ENCODE measurements at regions not wholly inside any gene's neighbourhood (a gene's known extent, or its start where the extent isn't known, plus 50 kb on each side); places are given as distances from the start of the nearest gene placed in this dataset.

DNA sequence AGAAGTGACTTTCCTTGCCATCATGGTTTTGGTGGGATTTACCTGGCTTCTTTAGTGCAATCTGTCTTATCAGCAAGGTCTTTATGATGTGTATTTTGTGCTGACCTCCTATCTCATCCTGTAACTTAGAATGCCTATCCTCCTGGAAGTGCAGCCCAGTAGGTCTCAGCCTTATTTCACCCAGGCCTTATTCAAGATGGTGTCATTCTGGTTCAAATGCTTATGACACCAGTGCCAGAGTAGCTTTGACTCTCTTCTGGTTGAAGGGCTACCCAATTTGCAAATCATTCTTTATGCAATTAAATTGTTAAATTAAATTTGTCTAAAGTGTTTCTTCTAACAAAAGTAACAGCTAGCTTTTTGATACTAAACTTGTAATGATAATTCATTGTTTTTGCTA lies 58.8 kb upstream of the PRDM9 start:
- intact Hi-C loops (cut with micrococcal nuclease; ENCODE audit: unreplicated experiment): no loop called here
- DNase-seq (ENCODE audit: low read depth, low spot score) (no peak), ATAC-seq (no peak)
- Histone ChIP-seq H3K4me3 (ENCODE audit: low read depth in 2 of 2, low read length in 2 of 2) (no peak overlapping the region), H3K36me3 (ENCODE audit: control insufficient read depth, insufficient read depth, low read length) (no peaks in the 10 kb centered on the region), H3K9me3 (ENCODE audit: control insufficient read depth, insufficient read depth, low read depth, low read length) (no peaks in the 10 kb centered on the region), H3K27me3 (ENCODE audit: control insufficient read depth, insufficient read depth, low read length) (no peaks in the 10 kb centered on the region), H3K27ac (ENCODE audit: low read length) (no peak overlapping the region), H3K4me1 (ENCODE audit: control insufficient read depth, insufficient read depth, low read length) (no peaks in the 10 kb centered on the region)
- no TSS peak for BruUV-seq (replicated peaks)
- CTCF ChIA-PET: no interaction called here
- POLR2A ChIA-PET: no interaction called here
- in situ Hi-C loops (cut with HindIII; ENCODE audit: low pct_unique_long_range_greater_than_20kb, low sequenced_read_pairs): no loop called here
- TF ChIP-seq TCF7L2 (IDR thresholded peaks at IDR 0.05; ENCODE audit: low read depth, low read length) (no peak), CTCF (IDR thresholded peaks at IDR 0.05) (no peak), POLR2AphosphoS5 (IDR thresholded peaks at IDR 0.05; ENCODE audit: low read depth, low read length) (no peak), SIN3A (IDR thresholded peaks at IDR 0.05; ENCODE audit: borderline replicate concordance, insufficient read depth, low read depth, low read length) (no peak)
- TF ChIP-seq, protein P1, sequence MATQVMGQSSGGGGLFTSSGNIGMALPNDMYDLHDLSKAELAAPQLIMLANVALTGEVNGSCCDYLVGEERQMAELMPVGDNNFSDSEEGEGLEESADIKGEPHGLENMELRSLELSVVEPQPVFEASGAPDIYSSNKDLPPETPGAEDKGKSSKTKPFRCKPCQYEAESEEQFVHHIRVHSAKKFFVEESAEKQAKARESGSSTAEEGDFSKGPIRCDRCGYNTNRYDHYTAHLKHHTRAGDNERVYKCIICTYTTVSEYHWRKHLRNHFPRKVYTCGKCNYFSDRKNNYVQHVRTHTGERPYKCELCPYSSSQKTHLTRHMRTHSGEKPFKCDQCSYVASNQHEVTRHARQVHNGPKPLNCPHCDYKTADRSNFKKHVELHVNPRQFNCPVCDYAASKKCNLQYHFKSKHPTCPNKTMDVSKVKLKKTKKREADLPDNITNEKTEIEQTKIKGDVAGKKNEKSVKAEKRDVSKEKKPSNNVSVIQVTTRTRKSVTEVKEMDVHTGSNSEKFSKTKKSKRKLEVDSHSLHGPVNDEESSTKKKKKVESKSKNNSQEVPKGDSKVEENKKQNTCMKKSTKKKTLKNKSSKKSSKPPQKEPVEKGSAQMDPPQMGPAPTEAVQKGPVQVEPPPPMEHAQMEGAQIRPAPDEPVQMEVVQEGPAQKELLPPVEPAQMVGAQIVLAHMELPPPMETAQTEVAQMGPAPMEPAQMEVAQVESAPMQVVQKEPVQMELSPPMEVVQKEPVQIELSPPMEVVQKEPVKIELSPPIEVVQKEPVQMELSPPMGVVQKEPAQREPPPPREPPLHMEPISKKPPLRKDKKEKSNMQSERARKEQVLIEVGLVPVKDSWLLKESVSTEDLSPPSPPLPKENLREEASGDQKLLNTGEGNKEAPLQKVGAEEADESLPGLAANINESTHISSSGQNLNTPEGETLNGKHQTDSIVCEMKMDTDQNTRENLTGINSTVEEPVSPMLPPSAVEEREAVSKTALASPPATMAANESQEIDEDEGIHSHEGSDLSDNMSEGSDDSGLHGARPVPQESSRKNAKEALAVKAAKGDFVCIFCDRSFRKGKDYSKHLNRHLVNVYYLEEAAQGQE (IDR thresholded peaks at IDR 0.05; ENCODE audit: insufficient read depth in 1 of 2, low read depth in 2 of 2, low read length in 1 of 2): no peak

- intact Hi-C loops (cut with micrococcal nuclease; ENCODE audit: unreplicated experiment): no loop called here
- no peaks in the 10 kb centered on the region for H3K4me1 ChIP-seq (ENCODE audit: control insufficient read depth, insufficient read depth, low read length)
- H3K4me3 ChIP-seq (ENCODE audit: low read depth in 2 of 2, low read length in 2 of 2): no peak overlapping the region
- TF ChIP-seq TCF7L2 (IDR thresholded peaks at IDR 0.05; ENCODE audit: low read depth, low read length): no peak
- TF ChIP-seq, protein P1 (IDR thresholded peaks at IDR 0.05; ENCODE audit: insufficient read depth in 1 of 2, low read depth in 2 of 2, low read length in 1 of 2): no peak
- TF ChIP-seq POLR2AphosphoS5 (IDR thresholded peaks at IDR 0.05; ENCODE audit: low read depth, low read length): no peak
- no peak for TF ChIP-seq CTCF (IDR thresholded peaks at IDR 0.05)
- no peak for TF ChIP-seq SIN3A (IDR thresholded peaks at IDR 0.05; ENCODE audit: borderline replicate concordance, insufficient read depth, low read depth, low read length)
- no peak overlapping the region for H3K27ac ChIP-seq (ENCODE audit: low read length)
- DNase-seq (ENCODE audit: low read depth, low spot score) (no peak), ATAC-seq (no peak)
- in situ Hi-C loops (cut with HindIII; ENCODE audit: low pct_unique_long_range_greater_than_20kb, low sequenced_read_pairs): no loop called here
- CTCF ChIA-PET: no interaction called here
- POLR2A ChIA-PET: no interaction called here
- no TSS peak for BruUV-seq (replicated peaks)
- no peaks in the 10 kb centered on the region for H3K9me3 ChIP-seq (ENCODE audit: control insufficient read depth, insufficient read depth, low read depth, low read length)
- no peaks in the 10 kb centered on the region for H3K27me3 ChIP-seq (ENCODE audit: control insufficient read depth, insufficient read depth, low read length)
- no peaks in the 10 kb centered on the region for H3K36me3 ChIP-seq (ENCODE audit: control insufficient read depth, insufficient read depth, low read length)
Measured at GRCh38 chr5:23446424-23446823, 61.0 kb upstream of the PRDM9 start.
